ENCODE measurements at regions not wholly inside any gene's neighbourhood (a gene's known extent, or its start where the extent isn't known, plus 50 kb on each side); places are given as distances from the start of the nearest gene placed in this dataset.

DNA sequence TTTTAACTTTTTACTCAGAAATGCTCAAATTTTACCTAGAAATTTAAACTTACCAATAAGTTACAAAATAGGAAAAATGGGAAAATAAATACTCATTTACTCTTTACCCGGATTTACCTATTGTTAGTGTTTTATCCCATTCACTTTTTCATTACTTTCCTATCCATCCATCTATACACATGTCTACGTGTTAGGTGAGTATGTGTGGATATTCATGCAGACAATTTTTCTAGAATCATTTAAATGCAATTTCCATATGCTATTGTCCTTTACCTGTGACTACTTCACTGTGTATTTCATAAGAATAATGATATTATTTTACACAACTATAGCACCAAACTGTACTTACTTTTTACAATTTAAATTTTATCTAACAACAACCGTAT, 896.6 kb upstream of the INTU start:
- no peaks in the 10 kb centered on the region for H3K4me1 ChIP-seq
- no peaks in the 10 kb centered on the region for H3K27me3 ChIP-seq
- no peak for DNase-seq
- H3K27ac ChIP-seq, result no peak overlapping the region
- H3K9me3 ChIP-seq, result no peaks in the 10 kb centered on the region
- TF ChIP-seq, protein P1, sequence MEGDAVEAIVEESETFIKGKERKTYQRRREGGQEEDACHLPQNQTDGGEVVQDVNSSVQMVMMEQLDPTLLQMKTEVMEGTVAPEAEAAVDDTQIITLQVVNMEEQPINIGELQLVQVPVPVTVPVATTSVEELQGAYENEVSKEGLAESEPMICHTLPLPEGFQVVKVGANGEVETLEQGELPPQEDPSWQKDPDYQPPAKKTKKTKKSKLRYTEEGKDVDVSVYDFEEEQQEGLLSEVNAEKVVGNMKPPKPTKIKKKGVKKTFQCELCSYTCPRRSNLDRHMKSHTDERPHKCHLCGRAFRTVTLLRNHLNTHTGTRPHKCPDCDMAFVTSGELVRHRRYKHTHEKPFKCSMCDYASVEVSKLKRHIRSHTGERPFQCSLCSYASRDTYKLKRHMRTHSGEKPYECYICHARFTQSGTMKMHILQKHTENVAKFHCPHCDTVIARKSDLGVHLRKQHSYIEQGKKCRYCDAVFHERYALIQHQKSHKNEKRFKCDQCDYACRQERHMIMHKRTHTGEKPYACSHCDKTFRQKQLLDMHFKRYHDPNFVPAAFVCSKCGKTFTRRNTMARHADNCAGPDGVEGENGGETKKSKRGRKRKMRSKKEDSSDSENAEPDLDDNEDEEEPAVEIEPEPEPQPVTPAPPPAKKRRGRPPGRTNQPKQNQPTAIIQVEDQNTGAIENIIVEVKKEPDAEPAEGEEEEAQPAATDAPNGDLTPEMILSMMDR (IDR thresholded peaks at IDR 0.05), result no peak
- no peaks in the 10 kb centered on the region for H3K36me3 ChIP-seq
- no peak overlapping the region for H3K4me3 ChIP-seq

DNA sequence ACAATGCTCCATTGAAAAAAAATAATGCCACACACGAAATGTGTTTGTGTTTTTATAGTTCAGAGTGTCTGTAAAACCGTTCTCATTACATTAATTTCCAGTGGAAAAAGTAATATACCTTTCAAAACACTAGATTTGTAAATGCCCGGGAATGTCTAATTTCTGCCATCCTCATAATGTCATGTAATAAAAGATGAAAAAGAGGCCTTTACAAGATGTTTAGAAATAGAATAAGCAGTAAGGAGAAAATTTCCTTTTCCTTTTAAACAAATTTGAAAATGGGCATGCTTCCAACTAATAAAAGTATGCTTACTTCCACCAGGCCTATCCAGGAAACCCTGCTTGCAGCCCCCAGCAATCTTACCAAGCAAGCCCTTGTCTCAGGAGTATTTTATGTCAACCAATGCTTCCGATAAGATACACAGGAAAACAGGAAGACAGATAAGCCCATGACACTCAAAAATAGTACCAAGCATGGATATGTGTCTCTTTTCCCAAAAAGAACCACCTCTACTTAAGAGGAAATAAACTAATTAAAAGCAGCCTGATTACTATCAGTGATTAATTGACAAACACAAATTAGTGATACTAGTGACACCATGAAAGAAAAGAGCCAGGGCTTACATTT, 894.7 kb upstream of the INTU start:
- TF ChIP-seq, protein P1 (IDR thresholded peaks at IDR 0.05), result no peak
- TF ChIP-seq POLR2A (IDR thresholded peaks at IDR 0.05), result no peak
- no peak overlapping the region for H3K27ac ChIP-seq
- no peaks in the 10 kb centered on the region for H3K4me1 ChIP-seq
- no peaks in the 10 kb centered on the region for H3K27me3 ChIP-seq
- no peak for DNase-seq
- no peak overlapping the region for H3K4me3 ChIP-seq
- H3K36me3 ChIP-seq, result no peaks in the 10 kb centered on the region
- H3K9me3 ChIP-seq, result no peaks in the 10 kb centered on the region

DNA sequence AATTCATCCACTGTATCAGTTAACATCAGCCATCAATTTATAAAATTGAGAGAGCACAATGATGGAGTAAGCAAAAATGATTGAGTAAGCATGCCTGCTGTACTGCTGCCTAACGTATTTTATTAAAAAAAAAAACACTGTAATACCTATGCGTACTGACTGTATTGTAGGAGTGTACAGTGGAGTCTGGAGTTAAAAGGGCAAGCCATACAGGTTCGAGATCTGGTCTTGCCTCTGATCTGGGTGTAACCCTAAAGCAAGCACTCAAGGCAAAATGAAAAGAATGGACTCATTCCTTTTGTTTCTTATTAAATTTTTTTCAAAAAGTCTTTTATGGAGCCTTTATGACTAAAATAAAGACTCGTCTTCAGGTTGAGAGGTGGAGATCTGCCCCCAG, 894.2 kb upstream of the INTU start:
- no peak overlapping the region for H3K27ac ChIP-seq
- no peaks in the 10 kb centered on the region for H3K36me3 ChIP-seq
- no peaks in the 10 kb centered on the region for H3K27me3 ChIP-seq
- H3K4me3 ChIP-seq, result no peak overlapping the region
- no peak for DNase-seq
- no peaks in the 10 kb centered on the region for H3K9me3 ChIP-seq
- no peaks in the 10 kb centered on the region for H3K4me1 ChIP-seq
- TF ChIP-seq, protein P1 (IDR thresholded peaks at IDR 0.05), result no peak
- TF ChIP-seq POLR2A (IDR thresholded peaks at IDR 0.05), result no peak

DNA sequence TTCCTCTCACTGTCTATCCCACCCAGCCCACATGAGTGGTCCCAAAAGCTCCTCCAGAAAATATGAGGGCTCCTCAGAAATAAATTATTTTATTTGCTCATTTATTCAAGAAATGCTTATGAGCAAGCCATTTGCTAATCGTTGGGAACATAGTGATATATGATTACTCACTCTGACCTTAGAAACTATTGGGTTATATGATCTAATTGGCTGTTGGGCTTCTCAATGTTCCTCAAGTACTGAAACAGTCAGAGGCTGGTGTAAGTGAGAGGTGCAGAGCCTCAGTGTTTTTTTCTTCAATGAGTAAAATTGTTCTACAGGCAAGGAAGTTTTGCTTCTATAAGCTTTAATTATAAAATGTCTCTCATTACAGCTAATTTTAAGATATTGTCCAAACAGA, 893.8 kb upstream of the INTU start:
- Histone ChIP-seq H3K4me1 (no peaks in the 10 kb centered on the region), H3K27me3 (no peaks in the 10 kb centered on the region), H3K4me3 (no peak overlapping the region), H3K27ac (no peak overlapping the region), H3K36me3 (no peaks in the 10 kb centered on the region), H3K9me3 (no peaks in the 10 kb centered on the region)
- TF ChIP-seq POLR2A (IDR thresholded peaks at IDR 0.05), result no peak
- TF ChIP-seq, protein P1 (IDR thresholded peaks at IDR 0.05), result no peak
- no peak for DNase-seq

DNA sequence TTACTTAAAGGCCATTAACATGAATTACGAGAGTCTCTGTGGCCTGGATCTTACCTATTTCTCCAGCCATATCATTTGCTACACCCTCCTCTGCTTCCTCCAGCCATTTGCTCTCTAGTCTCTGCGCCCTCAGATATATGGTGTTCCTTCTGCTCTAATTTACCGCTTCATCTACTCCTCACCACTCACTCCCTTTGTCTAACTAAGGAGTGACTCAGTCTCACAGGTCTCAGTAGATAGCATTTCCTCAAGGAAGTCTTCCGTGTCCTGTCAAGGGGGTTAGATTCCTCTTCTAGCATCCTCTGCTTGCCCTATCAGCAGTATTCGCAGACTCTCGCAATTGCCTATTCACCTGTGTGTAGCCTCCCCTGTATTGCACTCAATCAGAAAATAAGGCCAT, 892.1 kb upstream of the INTU start:
- TF ChIP-seq, protein P1 (IDR thresholded peaks at IDR 0.05), result no peak
- H3K36me3 ChIP-seq, result no peaks in the 10 kb centered on the region
- no peak overlapping the region for H3K27ac ChIP-seq
- H3K27me3 ChIP-seq, result no peaks in the 10 kb centered on the region
- DNase-seq, result no peak
- H3K9me3 ChIP-seq, result no peaks in the 10 kb centered on the region
- no peak overlapping the region for H3K4me3 ChIP-seq
- no peaks in the 10 kb centered on the region for H3K4me1 ChIP-seq

DNA sequence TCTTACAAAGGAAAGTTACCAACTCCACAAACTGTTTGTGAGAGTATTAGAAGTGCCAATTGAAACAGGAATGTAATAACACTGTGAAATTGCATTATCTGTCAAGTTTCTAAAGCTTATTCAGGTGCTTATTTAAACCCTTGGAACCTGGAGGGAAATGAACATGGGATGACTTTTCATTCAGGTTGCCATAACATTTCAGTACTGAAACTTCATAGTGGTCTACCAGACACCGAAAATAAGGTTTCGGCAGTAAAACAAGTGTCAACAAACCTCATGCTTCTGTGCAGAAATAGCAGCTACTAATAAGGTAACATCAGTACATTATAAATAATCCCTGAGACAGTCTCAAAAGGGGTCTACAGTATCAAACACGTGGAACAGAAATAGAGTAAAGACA, 890.7 kb upstream of the INTU start:
- Histone ChIP-seq H3K36me3 (no peaks in the 10 kb centered on the region), H3K27me3 (no peaks in the 10 kb centered on the region), H3K9me3 (no peaks in the 10 kb centered on the region), H3K27ac (no peak overlapping the region), H3K4me3 (no peak overlapping the region), H3K4me1 (no peaks in the 10 kb centered on the region)
- TF ChIP-seq, protein P1 (IDR thresholded peaks at IDR 0.05), result no peak
- no peak for TF ChIP-seq POLR2A (IDR thresholded peaks at IDR 0.05)
- DNase-seq, result no peak

Measured in Peyer's patch (tissue), 4 donors.